Activated naive CD8-positive, alpha-beta T cell treated with anti-CD3 and anti-CD28 coated beads, Interleukin-2, amount 50 U/mL, for 16 hours (primary cell): ENCODE measurements at regions not wholly inside any gene's neighbourhood (a gene's known extent, or its start where the extent isn't known, plus 50 kb on each side); places are given as distances from the start of the nearest gene placed in this dataset.
A peak's percentile ranks its signal among the peaks of the same experiment; 100 is the strongest.

Experiments used
- DNase-seq: peaks from one replicate; pipeline ENCODE4 v3.0.0-alpha.2; 2020; ENCODE audit warnings: low read depth, low spot score

GRCh38 chr3:27861046-27862036, 139.2 kb upstream of the EOMES start:
- DNase-seq: no peak

GRCh38 chr3:27865731-27866130, 143.6 kb upstream of the EOMES start:
- no peak for DNase-seq

- DNase-seq: no peak
These were observed 147.0 kb upstream of the EOMES start for GRCh38 chr3:27869152-27869551.

- DNase-seq: no peak
These were observed 155.2 kb upstream of the EOMES start for GRCh38 chr3:27877061-27878013.

DNA sequence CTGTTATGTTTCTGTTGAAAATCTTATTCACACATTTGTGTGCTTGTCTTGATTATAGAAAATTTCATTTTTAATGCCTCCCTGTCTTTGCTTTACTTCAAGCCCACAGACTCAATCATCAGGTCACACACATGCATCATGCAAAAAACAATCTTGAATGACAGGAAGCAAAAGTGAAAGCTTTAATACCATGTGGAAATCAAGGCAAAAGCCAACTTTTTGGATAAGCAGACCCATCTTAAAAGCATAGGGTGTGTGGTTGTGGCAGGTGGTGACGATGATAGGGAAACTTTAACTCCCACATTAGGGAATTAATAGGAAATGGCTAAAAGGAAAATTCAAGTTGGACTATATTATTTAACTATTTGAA, 155.9 kb upstream of the EOMES start:
- no peak for DNase-seq

DNA sequence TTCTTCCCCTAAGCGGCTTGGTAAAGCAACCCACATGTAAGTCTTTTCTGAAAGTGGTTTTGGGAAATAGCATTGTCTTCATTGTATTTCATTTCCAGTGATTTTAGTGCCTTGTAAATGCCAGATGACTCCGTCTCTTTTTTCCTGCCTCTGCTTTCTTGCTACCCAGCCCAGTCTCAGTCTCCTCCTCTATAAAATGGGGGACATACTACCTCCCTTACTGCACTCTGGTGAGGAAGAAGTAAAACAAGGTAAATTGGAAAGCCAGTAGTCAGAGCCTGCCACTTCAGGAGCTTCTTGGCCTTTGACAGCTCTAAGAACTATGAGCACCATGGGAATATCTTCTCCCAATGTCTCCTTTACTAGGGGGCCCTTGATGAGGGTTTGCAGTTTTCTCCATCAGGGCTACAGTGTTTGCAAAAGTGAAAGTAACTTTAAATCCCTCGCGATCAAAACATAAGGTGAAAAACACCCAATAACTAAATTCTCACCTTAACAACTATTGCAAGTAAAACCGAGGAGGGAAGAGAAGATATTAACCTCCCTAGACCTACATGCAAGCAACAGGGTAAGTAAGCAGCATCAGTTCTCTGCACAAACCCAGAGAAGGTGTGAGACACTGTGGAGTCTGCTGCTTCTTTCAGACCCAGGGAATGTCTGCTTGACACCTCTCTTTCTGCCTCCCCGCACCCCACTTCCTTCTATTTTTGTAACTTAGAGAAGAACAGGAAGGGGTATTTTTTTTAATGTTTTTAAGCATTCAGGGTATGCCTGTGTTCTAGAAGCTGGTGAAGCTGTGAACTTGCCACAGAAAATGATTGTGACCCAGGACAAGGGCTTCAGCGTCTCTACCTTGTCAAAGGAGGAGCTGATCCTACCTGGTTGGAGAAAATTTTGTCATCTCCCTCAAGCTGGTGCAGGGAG, 159.1 kb upstream of the EOMES start:
- DNase-seq: no peak

GRCh38 chr3:27883266-27883665, 161.1 kb upstream of the EOMES start:
- DNase-seq: no peak

DNA sequence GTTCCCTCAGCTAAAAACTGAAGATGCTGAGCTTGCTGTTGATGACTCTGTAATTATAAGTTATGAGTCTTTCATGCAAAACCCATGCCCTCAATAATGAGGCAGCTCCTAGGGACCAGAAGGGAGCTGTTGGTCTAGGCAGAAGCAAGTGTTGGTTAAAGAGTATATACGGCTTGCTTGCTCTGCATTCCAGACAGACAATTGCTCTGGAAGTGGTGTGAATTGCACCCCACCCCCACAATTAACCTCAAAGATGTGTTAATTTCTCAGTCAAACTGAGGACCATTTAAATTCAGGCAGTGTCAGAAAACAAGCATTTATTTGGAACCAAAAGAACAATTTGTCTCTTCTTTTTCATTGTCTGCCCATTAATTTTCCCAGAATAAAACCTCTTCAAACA, 163.5 kb upstream of the EOMES start:
- no peak for DNase-seq

DNA sequence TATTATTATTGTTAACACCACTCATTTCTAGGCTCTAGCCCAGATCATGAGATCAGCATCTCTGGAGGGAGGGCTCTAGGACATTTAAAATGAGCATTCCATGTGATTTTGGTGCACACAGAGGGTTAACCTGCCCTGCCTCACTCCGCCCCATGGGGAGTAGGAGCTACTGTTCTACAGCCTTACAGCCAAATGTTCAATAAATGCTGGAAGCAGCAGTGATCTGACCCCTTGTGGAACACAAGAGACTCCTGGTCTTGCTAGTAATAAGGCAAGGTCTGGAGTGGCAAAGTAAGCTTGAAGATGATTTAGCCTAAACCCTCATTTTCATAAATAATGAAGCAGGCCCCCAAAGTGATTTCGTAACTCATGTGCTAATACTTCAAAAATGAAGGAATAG, 166.4 kb upstream of the EOMES start:
- DNase-seq: no peak

GRCh38 chr3:27889745-27890144, 167.6 kb upstream of the EOMES start:
- DNase-seq: no peak

GRCh38 chr3:27900316-27900715, 178.2 kb upstream of the EOMES start:
- DNase-seq: peak; percentile 9

GRCh38 chr3:27903446-27903845, 181.3 kb upstream of the EOMES start:
- DNase-seq: no peak

GRCh38 chr3:27905625-27906024, 183.5 kb upstream of the EOMES start:
- DNase-seq: no peak

- no peak for DNase-seq
These were observed 185.0 kb upstream of the EOMES start for GRCh38 chr3:27907148-27907547.

GRCh38 chr3:27907929-27908328, 185.8 kb upstream of the EOMES start:
- DNase-seq: no peak

- DNase-seq: no peak
These were observed 188.3 kb upstream of the EOMES start for GRCh38 chr3:27910456-27910855.

DNA sequence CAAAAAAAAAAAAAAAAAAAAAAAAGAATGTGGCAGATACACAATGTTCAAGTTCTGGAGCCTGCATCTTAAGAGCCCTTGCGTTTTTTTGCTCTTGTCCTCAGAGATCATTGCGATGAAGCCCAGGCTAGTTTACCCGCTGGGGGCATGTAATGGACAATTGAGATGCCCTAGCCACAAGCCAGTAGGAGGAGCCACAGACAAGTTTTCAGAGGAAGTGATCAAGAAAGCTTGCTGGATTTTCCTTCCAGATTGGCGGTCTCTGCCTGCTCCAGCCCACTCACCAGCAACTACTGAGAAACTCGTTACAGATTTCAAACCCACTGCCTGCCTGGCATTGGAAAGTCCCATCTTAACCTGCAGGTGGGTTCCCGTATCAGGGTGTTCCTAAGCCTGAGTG, 192.1 kb upstream of the EOMES start:
- DNase-seq: no peak

- DNase-seq: no peak
These were observed 201.4 kb upstream of the EOMES start for GRCh38 chr3:27923349-27924068.

DNA sequence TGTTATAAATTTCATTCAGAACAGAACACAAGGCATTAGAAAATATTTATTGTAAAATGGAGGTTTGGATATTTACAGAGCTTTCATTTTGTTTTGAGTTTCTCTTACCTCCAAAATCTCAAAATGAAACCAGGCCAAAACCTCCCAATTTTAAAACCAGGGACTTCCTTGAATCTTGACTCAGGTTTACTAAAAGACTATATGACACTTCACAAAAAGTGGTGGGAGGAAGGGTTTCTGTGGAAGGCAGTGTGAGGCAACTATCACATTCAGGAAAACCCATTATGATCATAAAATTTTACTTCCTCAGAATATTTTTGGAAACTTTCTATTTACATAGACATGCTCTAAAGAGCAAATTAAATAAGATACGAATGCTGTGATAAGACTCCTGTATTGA, 205.8 kb upstream of the EOMES start:
- DNase-seq: no peak

GRCh38 chr3:27930052-27930602, 208.0 kb upstream of the EOMES start:
- DNase-seq: no peak
